SIG-M5 (cell line): ENCODE measurements at regions not wholly inside any gene's neighbourhood (a gene's known extent, or its start where the extent isn't known, plus 50 kb on each side); places are given as distances from the start of the nearest gene placed in this dataset.

Experiments
- DNase-seq: peaks from one replicate; lab custom pipeline; 2025; lab: John Stamatoyannopoulos, UW

- no peak for DNase-seq
These were observed 83.1 kb upstream of the FNDC3B start for GRCh38 chr3:171956181-171956683.

GRCh38 chr3:171956705-171957104, 82.7 kb upstream of the FNDC3B start:
- DNase-seq = no peak

- no peak for DNase-seq
These were observed 79.8 kb upstream of the FNDC3B start for GRCh38 chr3:171959532-171960089.

GRCh38 chr3:171960159-171960558, 79.2 kb upstream of the FNDC3B start:
- no peak for DNase-seq

- DNase-seq = no peak
These were observed 77.1 kb upstream of the FNDC3B start for GRCh38 chr3:171962137-171962720.

- DNase-seq = no peak
These were observed 75.8 kb upstream of the FNDC3B start for GRCh38 chr3:171963546-171963945.

GRCh38 chr3:171965067-171965712, 74.2 kb upstream of the FNDC3B start:
- DNase-seq = no peak

GRCh38 chr3:171966533-171967136, 72.7 kb upstream of the FNDC3B start:
- DNase-seq = no peak

GRCh38 chr3:171967137-171967783, 72.1 kb upstream of the FNDC3B start:
- peak; percentile 65 for DNase-seq

- DNase-seq = no peak
These were observed 71.3 kb upstream of the FNDC3B start for GRCh38 chr3:171967932-171968678.

GRCh38 chr3:171970301-171970788, 69.0 kb upstream of the FNDC3B start:
- no peak for DNase-seq

GRCh38 chr3:171971919-171972514, 67.4 kb upstream of the FNDC3B start:
- DNase-seq = no peak

GRCh38 chr3:171972871-171973348, 66.5 kb upstream of the FNDC3B start:
- DNase-seq = no peak

GRCh38 chr3:171974986-171975837, 64.2 kb upstream of the FNDC3B start:
- peak; percentile 90 for DNase-seq

- no peak for DNase-seq
These were observed 62.9 kb upstream of the FNDC3B start for GRCh38 chr3:171976526-171976925.

- DNase-seq = no peak
These were observed 61.9 kb upstream of the FNDC3B start for GRCh38 chr3:171977441-171977840.

- DNase-seq = peak; percentile 97
These were observed 61.5 kb upstream of the FNDC3B start for GRCh38 chr3:171977860-171978259.

GRCh38 chr3:171978390-171978789, 61.0 kb upstream of the FNDC3B start:
- no peak for DNase-seq

- no peak for DNase-seq
These were observed 60.3 kb upstream of the FNDC3B start for GRCh38 chr3:171979081-171979480.
